Neural progenitor cell (in vitro differentiated cells): ENCODE measurements at regions not wholly inside any gene's neighbourhood (a gene's known extent, or its start where the extent isn't known, plus 50 kb on each side); places are given as distances from the start of the nearest gene placed in this dataset.
"Not testable (repeated sequence)": the region's sequence is repeated elsewhere in the genome, so short reads cannot be mapped to it uniquely, and the experiment has no call there.

Source experiments
- EZH2 ChIP-seq: fragments of 200-600 bp; sonication (generic); IDR thresholded peaks from 2 replicates; pipeline ENCODE4 v1.6.1; 2017; ENCODE audit warnings: antibody characterized with exemption, mild to moderate bottlenecking, moderate library complexity
- TF ChIP-seq, protein P1 (sequence below): fragments of 200-600 bp; sonication (generic); IDR thresholded peaks from 2 replicates; pipeline ENCODE4 v1.5.1; 2017; ENCODE audit warnings: antibody characterized with exemption, mild to moderate bottlenecking

DNA sequence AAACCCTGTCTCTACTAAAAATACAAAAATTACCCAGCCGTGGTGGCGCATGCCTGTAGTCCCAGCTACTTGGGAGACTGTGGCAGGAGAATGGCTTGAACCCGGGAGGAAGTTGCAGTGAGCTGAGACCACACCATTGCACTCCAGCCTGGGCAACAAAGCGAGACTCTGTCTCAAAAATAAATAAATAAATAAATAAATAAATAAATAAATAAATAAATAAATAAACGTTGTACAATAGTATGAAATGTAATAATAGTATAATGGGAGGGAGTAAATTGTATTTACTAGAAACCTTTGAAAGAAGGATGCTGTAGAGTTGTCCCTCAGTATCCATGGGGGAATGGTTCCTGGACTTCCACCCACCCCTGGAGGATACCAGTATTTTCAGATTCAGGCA lies 446.5 kb downstream of the AGTPBP1 start:
- TF ChIP-seq, protein P1, sequence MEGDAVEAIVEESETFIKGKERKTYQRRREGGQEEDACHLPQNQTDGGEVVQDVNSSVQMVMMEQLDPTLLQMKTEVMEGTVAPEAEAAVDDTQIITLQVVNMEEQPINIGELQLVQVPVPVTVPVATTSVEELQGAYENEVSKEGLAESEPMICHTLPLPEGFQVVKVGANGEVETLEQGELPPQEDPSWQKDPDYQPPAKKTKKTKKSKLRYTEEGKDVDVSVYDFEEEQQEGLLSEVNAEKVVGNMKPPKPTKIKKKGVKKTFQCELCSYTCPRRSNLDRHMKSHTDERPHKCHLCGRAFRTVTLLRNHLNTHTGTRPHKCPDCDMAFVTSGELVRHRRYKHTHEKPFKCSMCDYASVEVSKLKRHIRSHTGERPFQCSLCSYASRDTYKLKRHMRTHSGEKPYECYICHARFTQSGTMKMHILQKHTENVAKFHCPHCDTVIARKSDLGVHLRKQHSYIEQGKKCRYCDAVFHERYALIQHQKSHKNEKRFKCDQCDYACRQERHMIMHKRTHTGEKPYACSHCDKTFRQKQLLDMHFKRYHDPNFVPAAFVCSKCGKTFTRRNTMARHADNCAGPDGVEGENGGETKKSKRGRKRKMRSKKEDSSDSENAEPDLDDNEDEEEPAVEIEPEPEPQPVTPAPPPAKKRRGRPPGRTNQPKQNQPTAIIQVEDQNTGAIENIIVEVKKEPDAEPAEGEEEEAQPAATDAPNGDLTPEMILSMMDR = not testable (repeated sequence)
- not testable (repeated sequence) for TF ChIP-seq EZH2
